Middle frontal gyrus (tissue), 1 donor: ENCODE measurements at regions not wholly inside any gene's neighbourhood (a gene's known extent, or its start where the extent isn't known, plus 50 kb on each side); places are given as distances from the start of the nearest gene placed in this dataset.

Experiments
- DNase-seq: peaks from one replicate; pipeline ENCODE4 v3.0.0-alpha.2; 2015; ENCODE audit warnings: low spot score; ENCODE audit errors: extremely low spot score

DNA sequence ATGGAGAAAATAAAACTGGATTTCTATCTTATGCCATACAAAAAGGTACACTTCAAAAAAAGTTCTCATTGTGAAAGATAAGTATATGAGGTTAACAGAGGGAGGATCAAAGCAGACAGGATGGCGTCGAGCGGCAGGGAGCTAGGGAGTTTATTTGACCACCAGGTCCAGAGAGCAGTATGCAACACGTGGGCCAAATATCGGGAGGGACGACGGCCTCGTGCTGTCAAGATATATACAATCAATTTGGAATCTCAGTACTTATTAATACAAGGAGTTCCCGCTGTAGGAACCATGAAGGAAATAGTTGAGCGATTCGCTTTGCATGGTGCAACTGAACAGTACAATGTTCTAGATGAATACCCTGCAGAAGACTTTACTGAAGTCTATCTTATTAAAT is 1069.4 kb upstream of the INTU start:
- no peak for DNase-seq

DNA sequence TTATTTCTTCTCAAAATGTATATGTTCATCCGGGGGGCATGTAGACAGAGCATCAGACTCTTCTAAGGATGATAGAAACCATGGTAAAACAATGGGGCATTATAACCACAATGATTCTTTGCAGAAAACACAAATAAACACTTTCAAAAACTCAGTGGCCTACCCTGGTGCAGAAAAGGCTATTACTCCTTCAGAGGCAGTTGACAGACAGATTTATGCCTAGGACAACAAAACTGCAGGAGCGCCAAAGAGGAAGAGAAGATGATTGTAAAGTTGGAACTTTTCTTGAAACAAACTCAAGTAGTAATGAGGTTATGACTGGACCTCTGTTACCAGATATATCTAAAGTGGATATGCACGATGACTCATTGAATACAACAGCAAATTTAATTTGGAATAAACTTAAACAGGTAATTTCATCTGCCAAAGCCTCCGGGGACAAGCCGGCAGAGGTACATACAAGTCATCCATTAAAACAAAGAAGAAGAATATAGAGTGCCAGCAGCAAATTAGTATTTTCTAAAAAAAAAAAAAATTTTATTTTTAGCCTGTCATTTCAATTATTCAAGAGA is 1068.4 kb upstream of the INTU start:
- no peak for DNase-seq

DNA sequence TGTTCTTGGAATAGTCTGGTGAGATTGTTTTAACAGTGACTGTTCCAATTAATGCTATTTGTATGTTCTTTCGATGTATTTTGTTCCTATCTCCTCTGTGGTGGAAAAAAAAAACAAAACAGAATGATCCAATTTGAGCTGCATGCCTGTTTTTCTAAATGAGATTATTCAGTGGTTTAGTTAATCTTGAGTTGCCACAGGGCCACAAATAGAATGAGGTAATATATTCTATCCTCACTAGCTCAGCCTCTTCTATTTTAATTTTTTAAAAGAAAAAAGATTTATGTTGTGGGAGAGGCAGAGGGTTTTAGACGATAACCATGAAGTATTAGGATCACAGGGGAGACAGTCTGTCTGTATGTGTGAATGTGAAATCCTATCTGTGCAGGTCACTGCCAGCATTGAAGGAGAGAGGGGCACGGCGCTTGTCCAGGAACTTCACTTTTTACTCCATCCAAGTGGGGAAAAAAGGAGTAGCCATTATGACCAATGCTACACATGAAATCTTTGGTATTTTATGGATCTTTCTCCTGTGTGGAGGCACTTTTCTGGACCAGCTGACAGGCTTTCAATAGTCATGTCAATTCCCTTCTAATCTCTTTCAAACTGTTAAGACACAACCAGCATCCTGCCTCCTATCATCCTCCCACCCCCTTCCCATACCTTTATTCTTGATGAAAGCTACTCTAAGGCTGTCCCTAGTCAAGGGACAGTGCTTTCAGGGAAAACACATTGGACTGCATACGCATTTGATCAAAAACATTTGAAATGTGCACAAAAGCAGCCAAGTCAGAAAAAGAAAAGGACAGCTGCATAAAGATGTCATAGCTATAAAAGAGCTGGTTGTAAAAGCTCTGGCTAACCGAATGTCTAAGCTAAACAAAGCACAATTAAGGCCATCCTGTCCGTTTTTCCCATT is 1063.8 kb upstream of the INTU start:
- no peak for DNase-seq

DNA sequence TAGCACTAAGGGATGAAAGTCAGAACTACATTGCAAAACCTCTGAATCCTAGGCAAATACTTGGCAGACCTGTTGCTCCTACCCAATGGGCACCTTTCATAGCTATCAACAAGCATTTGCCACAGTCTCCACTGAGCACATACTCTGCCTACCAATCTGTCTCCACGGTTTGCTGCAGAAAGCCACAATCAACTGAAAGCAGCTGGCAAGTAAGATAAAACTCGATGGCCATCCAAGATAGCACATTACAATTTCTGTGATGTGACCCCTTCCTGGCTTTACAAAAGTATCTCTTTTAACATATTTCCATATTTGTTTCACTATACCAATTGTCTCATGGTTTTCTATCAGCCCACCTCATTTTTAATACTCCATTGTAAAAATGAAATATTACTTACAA is 1060.5 kb upstream of the INTU start:
- DNase-seq: no peak

DNA sequence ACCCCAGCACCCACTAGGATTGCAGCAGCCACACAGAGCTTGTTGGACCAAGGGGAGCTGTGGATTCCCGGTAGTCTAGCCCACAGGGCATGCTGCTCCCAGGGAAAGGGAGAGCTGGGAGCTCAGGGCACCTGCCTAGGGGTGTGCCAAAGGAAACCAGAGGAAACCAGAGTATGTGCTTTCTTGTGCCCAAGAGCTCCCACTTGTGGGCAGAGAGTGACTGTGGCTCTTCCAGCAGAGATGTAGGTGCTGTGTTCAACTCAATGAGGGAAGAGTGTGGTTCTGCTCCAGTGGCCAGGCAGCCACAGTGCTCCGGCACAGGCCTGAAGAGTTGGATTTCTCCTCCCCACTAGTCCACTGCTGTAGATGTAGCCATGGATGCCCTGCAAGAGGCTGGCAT is 1050.0 kb upstream of the INTU start:
- no peak for DNase-seq

DNA sequence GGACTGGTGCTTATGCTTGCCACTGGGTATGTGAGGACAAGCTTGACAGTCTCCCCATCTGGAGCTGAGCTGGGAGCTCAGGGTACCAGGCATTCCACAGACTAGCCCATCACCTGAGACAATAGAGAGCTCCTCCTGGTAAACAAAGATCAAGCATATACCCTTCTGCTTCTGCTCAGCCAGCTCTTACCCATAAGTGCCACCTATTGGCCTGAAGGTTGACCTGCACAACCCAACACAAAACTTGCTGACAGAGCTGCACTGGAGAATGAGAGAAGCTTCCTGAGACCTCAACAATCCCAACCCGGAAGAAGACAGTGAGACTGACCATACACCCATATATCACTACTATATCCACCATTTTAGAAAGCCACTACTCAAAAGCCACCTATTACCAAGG is 1049.2 kb upstream of the INTU start:
- DNase-seq: no peak

DNA sequence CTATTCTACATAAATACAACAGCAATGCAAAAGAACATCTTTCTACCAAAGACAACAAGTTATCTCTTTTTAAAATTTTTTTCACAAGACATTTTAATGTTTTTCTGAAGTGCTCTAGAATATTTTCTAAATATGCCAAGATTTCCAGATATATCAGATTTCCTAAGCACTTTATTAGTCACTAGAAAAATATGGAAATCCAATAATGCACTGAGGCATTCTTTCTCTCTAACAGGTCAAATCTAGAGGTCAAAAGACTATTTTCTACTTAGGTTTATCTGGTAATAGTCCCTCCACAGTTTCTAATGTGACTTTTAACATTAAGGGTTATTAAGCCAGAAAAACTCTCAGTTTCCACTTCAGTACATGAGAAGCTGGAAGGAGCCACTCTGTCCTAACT is 1041.2 kb upstream of the INTU start:
- DNase-seq: no peak

DNA sequence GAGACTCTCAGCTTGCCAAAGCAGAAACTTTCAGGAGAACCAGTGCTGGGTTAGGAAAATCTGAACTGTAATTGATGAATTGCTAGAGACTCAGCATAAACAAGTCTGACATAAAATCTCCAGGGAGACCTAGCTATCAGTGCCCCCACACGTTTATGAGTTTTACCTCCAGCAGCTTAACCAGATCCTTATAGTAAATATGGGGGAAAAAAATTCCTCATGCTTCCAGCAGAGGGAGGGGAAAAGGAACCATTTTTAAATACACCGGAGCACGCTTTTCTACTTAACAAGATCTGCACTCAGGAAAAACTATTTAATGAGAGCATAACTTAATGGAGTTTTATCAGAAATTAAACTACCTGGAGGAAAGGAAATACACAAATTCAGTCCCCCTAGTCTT is 1040.7 kb upstream of the INTU start:
- DNase-seq: no peak

DNA sequence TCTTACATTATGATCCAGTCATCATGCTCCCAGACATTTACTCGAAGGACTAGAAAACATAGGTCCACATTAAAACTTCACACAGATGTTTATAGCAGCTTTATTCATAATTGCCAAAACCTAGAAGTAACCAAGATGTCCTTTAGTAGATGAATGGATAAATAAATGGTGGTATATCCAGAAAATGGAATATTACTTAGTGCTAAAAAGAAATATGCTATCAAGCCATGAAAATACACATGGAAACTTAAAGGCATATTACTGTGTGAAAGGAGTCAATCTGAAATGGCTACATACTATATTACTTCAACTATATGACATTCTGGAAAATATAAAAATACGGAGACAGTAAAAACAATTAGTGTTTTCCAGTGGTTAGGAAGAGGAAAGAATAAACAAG is 1039.1 kb upstream of the INTU start:
- DNase-seq: no peak

DNA sequence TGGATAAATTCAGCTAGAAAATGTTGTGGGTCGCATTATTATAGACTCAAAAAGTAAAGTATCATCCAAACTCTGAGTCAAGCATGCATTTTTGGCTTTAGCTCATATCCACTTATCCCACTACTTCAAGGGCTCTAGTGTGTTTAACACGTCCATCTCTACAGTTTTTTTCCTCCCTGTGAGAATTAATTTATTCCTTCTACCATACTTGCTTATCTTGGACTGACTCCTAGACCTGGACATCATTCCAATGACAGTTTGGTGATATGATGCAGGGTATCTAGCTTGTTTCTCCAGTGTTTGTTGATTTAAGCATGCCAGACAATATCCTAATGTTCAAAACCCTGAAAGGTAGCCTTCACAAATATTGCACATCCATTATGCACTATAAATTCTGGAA is 1037.1 kb upstream of the INTU start:
- DNase-seq: no peak

DNA sequence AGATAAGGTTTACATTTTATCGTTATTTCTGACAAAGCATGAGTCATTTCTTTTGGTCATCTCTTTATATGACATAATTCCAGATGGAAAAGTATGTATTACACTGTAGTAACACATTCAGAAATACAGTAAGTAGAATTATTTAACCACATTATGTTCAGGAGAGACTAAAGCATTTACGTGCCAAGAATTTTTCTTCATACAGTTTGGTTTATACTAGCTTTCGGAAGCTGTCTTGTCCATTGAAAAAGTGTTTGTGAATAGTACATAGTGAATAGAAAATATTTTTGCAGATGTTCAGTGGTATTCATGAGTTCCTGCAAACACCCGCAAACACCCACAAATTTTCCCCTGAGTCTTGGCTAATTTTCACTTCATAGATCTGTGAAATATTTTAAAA is 1033.0 kb upstream of the INTU start:
- no peak for DNase-seq

DNA sequence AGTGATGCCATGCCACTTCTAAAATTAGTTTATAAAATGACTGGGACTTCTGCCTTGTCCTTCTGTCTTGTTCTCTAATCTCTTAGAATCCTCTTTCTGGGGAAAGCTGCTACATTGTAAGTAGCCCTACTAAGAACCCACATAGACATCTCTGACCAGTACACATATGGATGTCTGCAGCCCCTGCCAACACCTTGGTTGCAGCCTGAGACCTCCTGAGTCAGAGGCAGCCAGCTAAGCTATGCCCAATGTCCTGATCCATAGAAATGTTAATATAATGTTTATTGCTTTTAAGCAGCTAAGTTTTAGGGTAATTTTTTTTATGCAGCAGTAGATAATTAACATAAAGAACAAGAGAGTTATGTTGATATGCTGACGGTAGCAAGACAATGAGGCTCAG is 1029.5 kb upstream of the INTU start:
- DNase-seq: no peak

DNA sequence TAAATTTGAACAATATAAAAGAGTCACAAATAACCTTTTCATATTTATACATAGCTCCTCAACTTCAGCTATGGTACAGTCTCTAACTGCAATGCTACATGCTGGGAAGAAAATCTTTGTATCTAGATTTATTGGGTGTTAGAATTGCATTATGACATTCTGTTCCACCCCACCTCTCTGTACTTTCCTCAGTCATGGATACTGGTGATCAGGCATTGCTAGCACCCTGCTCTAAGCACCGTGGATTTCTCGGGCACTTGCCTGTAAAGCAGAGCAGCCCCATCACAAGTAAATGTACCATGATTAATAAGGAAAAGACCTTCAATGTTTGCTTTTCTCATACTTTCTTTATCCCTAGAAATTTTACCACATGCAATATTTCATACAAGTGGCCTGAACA is 1028.9 kb upstream of the INTU start:
- no peak for DNase-seq

DNA sequence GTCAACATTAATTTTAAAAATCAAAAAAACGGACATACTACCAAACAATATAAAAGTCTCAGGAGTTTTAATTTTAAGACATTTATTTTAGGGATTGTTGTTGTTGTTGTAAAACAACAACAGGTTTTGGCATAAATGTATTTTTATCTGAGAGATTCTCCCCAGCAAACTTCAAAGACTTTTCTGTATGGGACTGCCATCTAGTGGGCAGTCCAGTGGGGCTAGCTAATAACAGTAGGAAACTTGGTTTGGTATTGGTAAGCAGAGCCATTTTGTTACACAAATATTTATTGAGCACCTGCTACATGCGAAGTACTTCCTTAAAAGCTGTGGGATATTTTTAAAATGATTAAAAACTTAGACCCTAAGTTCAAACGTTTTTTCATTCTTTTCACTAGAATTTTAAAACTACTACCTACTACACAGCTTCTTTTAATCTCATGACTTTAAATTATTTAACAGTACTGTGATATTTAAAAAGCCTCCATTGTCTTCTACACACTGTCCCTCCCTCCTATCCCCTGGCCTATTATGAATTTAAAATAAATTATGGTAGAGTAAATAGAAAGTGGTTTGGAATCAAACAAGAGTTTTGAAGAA is 1028.4 kb upstream of the INTU start:
- peak; percentile 42 for DNase-seq

DNA sequence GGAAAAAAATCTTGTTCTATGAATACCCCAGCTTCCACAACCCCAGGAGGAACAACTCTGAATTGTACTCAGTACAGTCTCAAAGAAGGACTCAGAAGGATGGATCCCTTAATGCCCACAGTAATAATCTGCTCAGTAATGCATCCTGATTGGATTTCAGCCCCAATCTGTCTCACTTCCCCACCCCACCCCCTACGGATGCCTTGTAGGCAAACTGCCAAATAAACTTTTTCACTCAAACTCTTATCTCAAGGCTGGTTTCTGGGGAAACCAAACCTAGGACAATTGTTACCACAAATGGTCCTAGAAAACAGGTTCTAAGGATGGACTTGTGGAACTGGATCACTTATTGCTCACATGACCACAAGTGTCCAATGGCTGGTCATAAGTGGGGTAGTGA is 1021.8 kb upstream of the INTU start:
- no peak for DNase-seq

DNA sequence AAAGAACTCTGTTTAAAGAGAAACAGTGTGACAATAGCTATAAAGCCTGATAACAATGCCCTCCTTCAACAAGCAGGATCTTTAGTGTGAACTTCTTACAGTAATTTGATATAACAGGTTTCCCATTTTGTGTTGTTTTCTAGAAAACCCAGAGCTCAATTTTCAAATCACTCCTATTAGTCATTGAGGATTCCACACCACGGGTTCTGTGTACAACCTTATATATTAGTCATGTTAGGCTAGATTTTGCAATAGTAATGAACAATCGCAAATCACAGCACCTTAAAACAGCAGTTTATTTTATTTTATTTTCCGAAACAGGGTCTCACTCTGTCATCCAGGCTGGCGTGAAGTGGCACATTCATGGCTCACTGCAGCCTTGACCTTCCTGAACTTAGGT is 1020.9 kb upstream of the INTU start:
- no peak for DNase-seq

DNA sequence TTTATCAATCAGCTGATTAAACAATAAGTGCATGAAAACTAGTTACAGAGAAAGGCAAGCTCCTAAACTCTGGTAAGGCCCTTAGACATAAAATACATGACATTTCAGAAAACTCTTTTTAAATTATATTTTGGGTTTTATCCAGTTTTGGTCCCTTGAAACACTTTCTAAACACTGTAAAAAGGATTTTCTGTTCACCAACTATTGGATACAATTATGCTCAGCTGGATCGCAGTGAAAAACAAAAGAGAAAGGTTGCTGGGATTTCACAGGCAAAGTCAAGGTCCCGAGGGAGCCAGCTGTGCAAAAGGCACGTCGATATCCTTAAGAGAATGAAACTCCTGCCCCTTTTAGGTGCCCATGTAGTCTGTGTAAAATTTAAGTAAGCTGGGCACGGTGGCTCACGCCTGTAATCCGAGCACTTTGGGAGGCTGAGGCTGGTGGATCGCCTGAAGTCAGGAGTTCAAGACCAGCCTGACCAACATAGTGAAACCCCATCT is 1018.4 kb upstream of the INTU start:
- no peak for DNase-seq

DNA sequence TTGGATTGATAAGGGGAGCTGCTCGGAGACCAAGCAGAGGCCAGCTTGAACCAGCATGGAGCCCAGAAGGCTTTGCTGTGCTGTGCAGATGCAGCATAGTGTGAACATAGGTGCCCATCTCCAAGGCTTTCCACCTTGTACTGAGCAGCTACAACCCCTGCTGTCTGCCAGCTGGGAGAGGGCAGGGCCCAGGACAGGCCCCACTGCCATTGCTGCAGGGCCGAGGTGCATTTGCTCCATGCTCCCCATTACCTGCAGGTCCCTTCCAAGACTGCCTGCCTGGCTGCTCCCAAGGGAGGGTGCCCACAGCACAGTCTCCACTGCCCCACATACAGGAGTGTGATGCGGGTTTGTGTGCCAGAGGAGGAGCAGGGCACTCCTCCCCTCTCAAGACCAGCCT is 1016.0 kb upstream of the INTU start:
- no peak for DNase-seq

DNA sequence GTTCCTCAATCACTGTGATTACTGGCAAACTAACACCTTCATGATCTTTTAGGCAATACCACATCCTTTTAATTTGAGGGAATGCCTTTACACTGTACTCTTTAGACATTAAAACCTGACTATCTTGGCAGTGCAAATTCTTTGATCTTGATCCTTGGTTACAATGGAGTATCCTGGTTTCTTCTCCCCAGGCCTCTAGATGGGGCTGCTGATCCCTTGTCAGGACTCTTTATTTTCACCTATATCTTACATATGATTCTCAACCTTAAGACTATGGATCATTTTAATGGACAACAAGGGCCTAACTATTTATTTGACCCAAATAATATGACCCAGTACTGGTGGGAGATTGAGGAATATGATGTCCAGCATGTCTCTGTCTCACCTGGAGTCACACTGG is 1005.5 kb upstream of the INTU start:
- DNase-seq: no peak

DNA sequence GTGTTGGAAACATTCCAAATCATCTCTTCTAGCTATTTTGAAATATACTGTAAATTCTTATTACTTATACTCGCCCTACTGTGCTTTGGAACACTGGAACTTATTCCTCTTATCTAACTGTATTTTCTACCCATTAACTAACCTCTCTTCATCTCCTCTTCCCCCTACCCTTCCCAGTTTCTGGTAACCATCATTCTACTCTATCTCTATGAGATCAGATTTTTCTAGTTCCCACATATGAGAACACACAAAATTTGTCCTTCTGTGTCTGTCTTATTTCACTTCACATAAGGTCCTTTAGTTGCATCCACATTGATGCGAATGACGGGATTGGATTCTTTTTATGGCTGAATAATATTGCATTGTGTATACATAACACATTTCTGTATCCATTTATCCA is 1003.8 kb upstream of the INTU start:
- no peak for DNase-seq

DNA sequence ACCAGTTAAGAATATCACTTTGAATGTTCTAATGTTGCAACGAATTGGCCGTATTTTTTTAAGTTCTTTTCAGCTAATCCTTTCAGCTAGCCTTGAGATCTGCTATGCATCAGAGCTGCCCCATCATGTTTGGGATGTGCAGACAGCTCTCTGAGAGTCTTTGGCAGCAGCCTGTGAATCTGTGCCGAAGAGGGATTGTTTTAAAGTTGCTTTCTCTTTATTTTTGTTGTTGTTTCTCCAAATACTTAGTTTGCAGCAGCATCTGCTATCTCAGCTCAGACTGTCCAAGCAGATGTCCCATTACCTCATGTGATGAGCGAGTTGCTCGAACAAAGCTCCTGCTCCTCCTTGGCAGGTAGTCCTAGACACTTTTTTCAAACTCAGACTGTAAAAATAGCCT is 1002.5 kb upstream of the INTU start:
- DNase-seq: no peak

DNA sequence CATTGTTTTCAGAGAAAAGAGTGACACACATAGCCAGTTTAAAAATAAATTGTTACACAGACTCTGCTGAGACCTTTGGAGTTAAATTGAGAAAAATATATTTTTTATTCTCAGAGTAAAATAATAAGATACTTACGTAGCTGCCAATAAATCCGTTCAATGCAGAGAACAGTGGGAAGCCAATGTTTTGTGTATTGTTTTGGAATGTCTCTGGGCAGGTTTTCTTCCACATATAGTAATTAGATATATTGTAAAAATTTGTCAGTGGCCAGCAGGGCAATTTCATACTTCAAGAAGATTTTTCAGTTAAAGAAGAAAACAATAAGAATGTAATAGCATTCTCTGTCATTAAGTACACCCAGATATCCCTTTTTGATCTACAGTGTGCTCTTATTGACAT is 999.5 kb upstream of the INTU start:
- no peak for DNase-seq

DNA sequence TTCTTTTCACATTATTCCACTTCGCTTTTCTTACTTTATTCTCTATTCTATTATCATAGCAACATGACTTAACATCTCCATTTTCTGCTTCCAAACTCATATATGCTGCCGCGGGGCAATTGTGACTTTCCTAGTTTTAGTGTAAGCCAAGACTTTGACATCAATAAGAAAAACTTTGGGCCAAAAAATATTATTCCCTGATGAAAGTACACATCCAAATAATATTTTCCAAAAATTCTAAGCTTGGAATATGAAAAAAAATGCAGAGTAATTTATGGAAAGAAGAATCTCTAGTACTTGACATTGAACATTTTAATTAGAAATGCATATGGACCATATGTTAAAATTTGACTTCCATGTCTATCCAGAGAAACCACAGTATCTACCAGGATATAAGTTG is 995.1 kb upstream of the INTU start:
- no peak for DNase-seq
